WI38 (cell line): ENCODE measurements at regions not wholly inside any gene's neighbourhood (a gene's known extent, or its start where the extent isn't known, plus 50 kb on each side); places are given as distances from the start of the nearest gene placed in this dataset.

Source experiments
- H3K4me3 ChIP-seq: 2 replicates; pipeline ENCODE4 v1.5.1; 2011; ENCODE audit warnings: low read depth, mild to moderate bottlenecking, control low read depth, low read length
- CTCF ChIP-seq: IDR thresholded peaks from 2 replicates; pipeline ENCODE4 v1.5.1; 2012; ENCODE audit warnings: low read depth, mild to moderate bottlenecking, control low read depth, low read length

- no peak for TF ChIP-seq CTCF
- no peak overlapping the region for H3K4me3 ChIP-seq
These were observed 417.4 kb upstream of the RIOK2 start for GRCh38 chr5:97600486-97600885.

DNA sequence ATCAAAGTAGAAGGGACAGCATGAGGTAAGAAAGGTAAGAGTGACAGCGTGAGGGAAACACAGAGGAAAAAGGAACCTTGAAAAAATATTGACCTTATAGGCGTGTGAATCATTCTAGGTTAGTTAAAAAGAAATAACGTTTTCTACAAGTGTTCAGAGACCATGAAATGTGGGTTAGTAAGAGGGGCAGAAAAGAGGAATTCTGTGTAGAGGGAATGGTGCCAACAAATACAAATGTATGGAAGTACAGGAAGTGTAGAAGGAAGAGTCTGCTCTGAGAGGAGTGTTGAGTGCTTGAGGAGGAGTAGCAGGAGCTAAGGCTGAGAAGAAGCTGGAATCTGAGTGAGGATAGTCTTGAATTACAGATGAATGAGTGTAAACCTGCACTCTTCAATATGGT is 418.6 kb upstream of the RIOK2 start:
- TF ChIP-seq CTCF, result no peak
- H3K4me3 ChIP-seq, result no peak overlapping the region

GRCh38 chr5:97606531-97606930 is 423.5 kb upstream of the RIOK2 start:
- no peak overlapping the region for H3K4me3 ChIP-seq
- no peak for TF ChIP-seq CTCF

- H3K4me3 ChIP-seq, result no peak overlapping the region
These were observed 425.5 kb upstream of the RIOK2 start for GRCh38 chr5:97608501-97608900.

DNA sequence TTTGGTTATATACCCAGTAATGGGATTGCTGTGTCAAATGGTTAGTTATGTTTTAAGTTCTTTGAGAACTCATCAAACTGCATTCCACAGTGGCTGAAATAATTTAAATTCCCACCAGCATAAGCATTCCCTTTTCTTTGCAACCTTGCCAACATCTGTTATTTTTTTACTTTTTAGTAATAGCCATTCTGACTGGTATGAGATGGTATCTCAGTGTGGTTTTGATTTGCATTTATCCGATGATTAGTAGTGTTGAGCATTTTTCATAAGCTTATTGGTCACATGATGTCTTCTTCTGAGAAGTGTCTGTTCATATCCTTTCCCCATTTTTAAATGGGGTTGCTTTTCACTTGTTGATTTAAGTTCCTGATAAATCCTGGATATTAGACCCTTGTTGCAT is 435.7 kb upstream of the RIOK2 start:
- no peak overlapping the region for H3K4me3 ChIP-seq
- TF ChIP-seq CTCF, result no peak

More at GRCh38 chr5:97608501-97608900, 425.5 kb upstream of the RIOK2 start:
- no peak for TF ChIP-seq CTCF

DNA sequence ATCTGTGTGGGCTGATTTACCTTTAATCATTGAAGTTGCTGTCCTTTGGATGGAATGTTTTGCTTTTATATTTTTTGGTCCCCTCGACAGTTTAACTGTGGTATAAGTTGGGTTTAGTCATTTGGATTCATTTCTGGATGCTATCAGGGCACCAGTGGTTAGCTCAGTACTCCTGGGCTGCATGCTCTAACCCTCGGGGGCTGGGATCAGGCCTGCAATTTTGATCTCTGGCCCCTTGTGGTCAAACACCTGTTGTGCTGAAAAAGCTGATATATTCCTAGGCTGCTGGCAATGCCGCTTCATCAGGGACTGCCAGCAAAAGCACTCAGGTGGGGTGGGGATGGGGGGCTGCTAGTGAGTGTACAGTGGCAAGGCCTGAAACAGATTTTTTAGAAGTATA is 440.4 kb upstream of the RIOK2 start:
- no peak for TF ChIP-seq CTCF
- H3K4me3 ChIP-seq, result no peak overlapping the region

DNA sequence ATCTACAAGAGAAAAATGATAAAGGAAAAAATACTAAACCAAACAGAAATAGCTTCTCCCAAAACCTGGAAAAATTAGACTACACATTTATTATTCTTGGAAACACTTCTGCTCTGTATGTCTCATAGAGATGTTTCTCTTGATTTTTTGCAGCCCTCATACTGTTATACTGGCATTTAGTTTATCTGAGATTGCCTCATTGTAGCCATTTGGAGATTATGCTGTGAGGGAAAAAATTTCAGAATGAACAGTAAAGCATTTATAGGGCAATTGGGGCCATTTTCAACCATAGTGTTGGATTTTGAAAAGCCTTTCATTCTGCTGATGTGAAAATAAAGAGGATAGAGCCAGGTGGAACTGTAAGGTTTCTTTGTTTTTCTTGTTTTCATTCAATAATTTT is 441.8 kb upstream of the RIOK2 start:
- no peak for TF ChIP-seq CTCF
- no peak overlapping the region for H3K4me3 ChIP-seq
